Stimulated activated effector memory CD8-positive, alpha-beta T cell treated with anti-CD3 and anti-CD28 coated beads, Interleukin-12 subunit alpha, Interleukin-12 subunit beta, amount 100 ng/mL, for 72 hours (primary cell): ENCODE measurements at regions not wholly inside any gene's neighbourhood (a gene's known extent, or its start where the extent isn't known, plus 50 kb on each side); places are given as distances from the start of the nearest gene placed in this dataset.

ENCODE experiments used
- ATAC-seq: fragments of 150-1000 bp; cut with Tn5 transposase; 2 replicates; pipeline ENCODE4 v1.10.0; 2021
- DNase-seq, 2 donors: peaks; one replicate each; pipeline ENCODE4 v3.0.0; 2021 to 2022; ENCODE audit warnings: low spot score in 2 of 2
- H3K27ac Mint-ChIP-seq: one replicate; pipeline ENCODE4 v1.8.0; 2022; ENCODE audit warnings: mild to moderate bottlenecking, mixed read lengths
- H3K36me3 Mint-ChIP-seq: one replicate; pipeline ENCODE4 v1.8.0; 2022; ENCODE audit warnings: mild to moderate bottlenecking, mixed read lengths
- H3K4me1 Mint-ChIP-seq: one replicate; pipeline ENCODE4 v1.8.0; 2022; ENCODE audit warnings: mixed read lengths
- H3K4me3 Mint-ChIP-seq: one replicate; pipeline ENCODE4 v1.8.0; 2022; ENCODE audit warnings: mild to moderate bottlenecking, mixed read lengths
- H3K9me3 Mint-ChIP-seq: one replicate; pipeline ENCODE4 v1.8.0; 2022; ENCODE audit warnings: mixed read lengths

DNA sequence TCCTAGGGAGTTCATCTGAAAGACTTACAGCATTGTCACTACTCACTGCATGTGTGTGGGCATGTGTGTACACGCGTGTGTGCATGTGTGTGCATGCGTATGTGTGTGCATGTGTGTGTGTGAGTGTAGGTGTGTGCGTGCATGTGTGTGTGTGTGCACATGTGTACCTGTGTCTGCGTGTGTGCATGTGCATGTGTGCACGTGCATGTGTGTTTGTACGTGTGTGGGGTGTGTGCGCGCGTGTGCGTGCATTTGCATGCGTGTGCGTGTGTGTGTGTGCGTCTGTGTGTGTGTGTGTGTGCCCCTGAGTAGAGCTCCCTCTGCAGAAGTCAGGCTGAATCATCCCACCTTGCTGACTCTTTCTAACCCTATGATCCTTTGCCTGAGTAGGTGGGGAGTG lies 114.8 kb upstream of the RBFOX1 start:
- DNase-seq (no peak), ATAC-seq (no peak)
- H3K4me1 Mint-ChIP-seq: no peaks in the 10 kb centered on the region
- H3K9me3 Mint-ChIP-seq: peaks cover 17% of the 10 kb centered on the region
- no peak overlapping the region for H3K4me3 Mint-ChIP-seq
- no peaks in the 10 kb centered on the region for H3K36me3 Mint-ChIP-seq
- H3K27ac Mint-ChIP-seq: no peak overlapping the region

DNA sequence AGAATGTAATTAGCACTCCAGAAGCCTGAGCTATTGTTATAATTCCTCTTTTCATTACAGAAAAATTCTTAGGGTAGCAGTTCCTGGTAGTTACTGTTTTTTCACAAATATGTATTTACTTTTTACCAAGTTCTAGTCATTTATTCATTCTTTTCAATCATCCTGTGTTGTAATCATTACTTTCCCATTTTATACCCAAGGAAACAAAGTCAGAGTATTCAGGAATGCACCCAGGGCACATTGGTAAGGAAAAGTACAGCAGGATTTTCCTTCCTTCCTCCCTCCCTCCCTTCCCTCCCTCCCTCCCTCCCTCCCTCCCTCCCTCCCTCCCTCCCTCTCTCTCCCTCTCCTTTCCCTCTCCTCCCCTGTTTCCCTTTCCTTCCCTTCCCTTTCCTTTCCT lies 115.9 kb upstream of the RBFOX1 start:
- no peak for ATAC-seq

DNA sequence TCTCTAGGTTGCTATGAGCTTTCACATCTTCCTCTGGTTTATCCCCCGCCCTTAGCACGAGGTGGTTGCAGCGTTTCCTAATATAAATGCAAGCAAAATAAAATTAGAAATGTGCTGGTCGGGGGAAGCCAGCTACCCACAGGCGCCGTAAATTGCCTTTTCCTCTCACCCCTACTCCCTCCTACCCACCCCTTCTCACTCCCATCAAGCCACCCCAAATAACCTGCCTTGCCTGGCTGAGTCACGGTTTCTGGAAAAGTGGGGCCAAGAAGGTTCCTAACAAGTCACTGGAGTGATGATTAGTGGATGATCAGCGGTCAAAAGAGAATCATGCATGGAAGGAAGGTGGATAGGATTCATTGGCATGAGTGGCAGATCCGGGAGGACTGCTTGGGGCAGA lies 120.9 kb upstream of the RBFOX1 start:
- Mint-ChIP-seq H3K36me3 (no peaks in the 10 kb centered on the region), H3K4me3 (no peak overlapping the region), H3K4me1 (no peaks in the 10 kb centered on the region), H3K9me3 (peaks cover 19% of the 10 kb centered on the region), H3K27ac (no peak overlapping the region)
- DNase-seq (no peak), ATAC-seq (no peak)

More for the DNA sequence above, 115.9 kb upstream of the RBFOX1 start:
- Mint-ChIP-seq H3K36me3 (no peaks in the 10 kb centered on the region), H3K4me1 (no peaks in the 10 kb centered on the region), H3K4me3 (no peak overlapping the region), H3K9me3 (peaks cover 17% of the 10 kb centered on the region), H3K27ac (no peak overlapping the region)
- no peak for DNase-seq

DNA sequence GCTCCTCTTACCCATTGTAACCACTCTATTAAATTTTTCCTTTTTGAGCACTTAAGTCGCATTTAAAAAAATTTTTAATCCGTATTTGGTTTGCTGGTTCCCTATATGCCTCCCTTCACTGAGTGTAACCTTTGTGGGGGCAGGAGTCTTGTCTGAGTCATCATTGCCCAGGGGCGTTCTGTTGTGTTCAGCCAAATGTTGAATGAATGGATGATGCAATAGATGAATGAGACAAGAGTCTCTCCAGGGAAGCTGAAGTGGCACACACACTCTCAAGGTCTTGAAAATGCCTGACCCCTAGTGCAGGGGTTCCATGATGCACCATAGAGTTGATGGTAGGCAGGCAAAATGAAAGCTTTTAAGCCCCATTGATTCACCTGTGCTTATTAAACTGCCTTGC lies 123.0 kb upstream of the RBFOX1 start:
- Mint-ChIP-seq H3K27ac (no peak overlapping the region), H3K9me3 (peaks cover 19% of the 10 kb centered on the region), H3K4me1 (no peaks in the 10 kb centered on the region), H3K4me3 (no peak overlapping the region), H3K36me3 (no peaks in the 10 kb centered on the region)
- DNase-seq: no peak
- ATAC-seq: no peak

DNA sequence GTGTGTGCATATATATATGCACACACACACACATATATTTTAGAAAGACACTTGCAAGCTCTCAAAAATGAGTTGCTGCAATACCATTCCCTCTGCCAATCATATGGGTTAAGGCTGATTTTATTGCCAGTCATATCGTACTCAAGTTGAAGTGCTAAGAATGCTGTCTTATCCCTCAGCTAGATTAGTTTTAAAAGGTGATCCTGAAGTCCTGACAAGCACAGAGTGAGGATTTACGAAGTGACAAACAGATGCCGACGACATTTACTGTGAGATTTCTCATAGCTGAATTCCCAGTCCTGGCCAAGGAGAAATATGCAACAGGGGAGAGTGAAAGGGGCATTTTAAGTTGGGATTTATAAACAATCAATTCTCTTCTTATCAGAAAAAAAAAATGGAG lies 126.2 kb upstream of the RBFOX1 start:
- no peak for DNase-seq
- Mint-ChIP-seq H3K27ac (no peak overlapping the region), H3K36me3 (no peaks in the 10 kb centered on the region), H3K4me1 (no peaks in the 10 kb centered on the region), H3K9me3 (peaks cover 17% of the 10 kb centered on the region), H3K4me3 (no peak overlapping the region)
- ATAC-seq: no peak

DNA sequence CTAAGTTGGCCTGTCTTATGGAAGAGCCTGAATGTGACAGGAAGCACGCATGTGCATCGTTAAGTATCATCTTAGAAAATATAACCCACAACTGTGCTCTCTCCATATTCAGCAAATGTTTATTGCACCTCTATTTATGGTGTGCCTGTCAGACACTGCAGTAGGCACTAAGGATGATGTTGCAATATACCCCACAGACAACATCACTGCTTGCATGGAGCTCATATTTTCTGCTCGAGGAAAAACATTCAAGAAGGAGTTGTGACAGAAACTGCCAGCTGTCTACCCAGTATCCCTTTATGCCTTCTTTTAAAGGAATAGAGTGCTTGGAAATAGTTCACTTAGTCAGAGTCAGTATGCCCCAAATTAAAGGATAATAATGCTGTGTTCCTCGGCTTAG lies 132.3 kb upstream of the RBFOX1 start:
- peaks cover 29% of the 10 kb centered on the region for H3K9me3 Mint-ChIP-seq
- H3K27ac Mint-ChIP-seq: no peak overlapping the region
- H3K36me3 Mint-ChIP-seq: no peaks in the 10 kb centered on the region
- no peaks in the 10 kb centered on the region for H3K4me1 Mint-ChIP-seq
- DNase-seq (no peak), ATAC-seq (no peak)
- H3K4me3 Mint-ChIP-seq: no peak overlapping the region

DNA sequence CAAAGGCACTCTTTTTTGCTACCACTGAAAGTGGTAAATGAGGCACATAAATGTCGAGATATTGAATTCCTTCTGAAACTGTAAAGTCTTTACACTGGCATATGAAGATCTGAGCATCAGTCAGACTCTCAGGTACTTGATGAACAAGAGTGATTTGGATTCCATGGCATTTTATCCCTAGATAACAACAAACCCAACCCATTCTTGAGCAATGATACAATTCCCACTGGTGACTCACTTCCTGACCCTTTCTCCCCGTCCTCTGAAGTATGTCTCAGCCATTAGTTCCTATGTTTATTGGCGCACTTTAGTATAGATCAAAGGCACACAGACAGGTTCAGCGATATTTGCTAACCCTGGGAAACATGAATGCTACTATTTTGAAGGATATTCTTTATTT lies 147.0 kb upstream of the RBFOX1 start:
- Mint-ChIP-seq H3K27ac (no peak overlapping the region), H3K4me1 (no peaks in the 10 kb centered on the region), H3K36me3 (no peaks in the 10 kb centered on the region), H3K9me3 (peaks cover 31% of the 10 kb centered on the region), H3K4me3 (no peak overlapping the region)
- ATAC-seq (no peak), DNase-seq (no peak)

DNA sequence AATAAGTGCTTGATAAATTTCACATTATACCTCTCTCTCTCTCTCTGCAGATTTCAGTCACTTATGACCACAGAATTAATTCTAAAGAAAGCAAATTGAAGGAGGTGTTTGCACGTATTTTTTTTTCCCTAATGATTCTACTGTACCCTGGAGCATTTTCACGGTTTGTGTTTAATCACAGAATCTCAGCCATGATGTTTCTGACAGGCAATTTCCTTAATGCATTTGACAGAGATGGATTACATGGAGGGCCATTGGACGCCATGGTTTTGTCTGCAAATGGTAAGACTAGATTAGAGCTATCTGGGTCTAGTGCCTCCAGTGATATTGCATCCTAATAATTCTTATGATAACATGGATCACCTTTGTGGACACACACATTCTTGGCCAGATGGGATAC lies 147.5 kb upstream of the RBFOX1 start:
- H3K36me3 Mint-ChIP-seq: no peaks in the 10 kb centered on the region
- no peak for ATAC-seq
- peaks cover 29% of the 10 kb centered on the region for H3K9me3 Mint-ChIP-seq
- no peak overlapping the region for H3K4me3 Mint-ChIP-seq
- H3K4me1 Mint-ChIP-seq: no peaks in the 10 kb centered on the region
- H3K27ac Mint-ChIP-seq: no peak overlapping the region
- DNase-seq: no peak

DNA sequence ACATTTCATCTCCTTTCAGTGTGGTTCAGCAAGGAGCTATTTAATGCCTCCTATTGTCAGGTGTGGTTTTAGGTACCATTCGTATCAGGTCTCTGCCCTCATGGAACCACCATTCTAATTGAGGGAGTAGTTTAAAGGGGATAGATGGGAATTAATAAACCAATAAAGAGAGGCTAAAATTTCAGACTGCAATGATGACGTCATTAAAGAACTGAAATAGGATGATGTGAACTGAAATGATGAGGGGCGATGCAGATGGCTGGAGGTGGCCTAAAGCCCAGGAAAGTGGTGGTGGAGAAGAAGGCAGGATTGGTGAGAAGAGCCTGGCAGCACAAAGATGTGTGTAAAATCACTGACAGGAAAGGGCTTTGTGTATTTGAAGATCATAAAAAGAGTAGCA lies 148.9 kb upstream of the RBFOX1 start:
- no peaks in the 10 kb centered on the region for H3K4me1 Mint-ChIP-seq
- H3K27ac Mint-ChIP-seq: no peak overlapping the region
- DNase-seq: no peak
- peaks cover 25% of the 10 kb centered on the region for H3K9me3 Mint-ChIP-seq
- ATAC-seq: no peak
- H3K36me3 Mint-ChIP-seq: no peaks in the 10 kb centered on the region
- H3K4me3 Mint-ChIP-seq: no peak overlapping the region

DNA sequence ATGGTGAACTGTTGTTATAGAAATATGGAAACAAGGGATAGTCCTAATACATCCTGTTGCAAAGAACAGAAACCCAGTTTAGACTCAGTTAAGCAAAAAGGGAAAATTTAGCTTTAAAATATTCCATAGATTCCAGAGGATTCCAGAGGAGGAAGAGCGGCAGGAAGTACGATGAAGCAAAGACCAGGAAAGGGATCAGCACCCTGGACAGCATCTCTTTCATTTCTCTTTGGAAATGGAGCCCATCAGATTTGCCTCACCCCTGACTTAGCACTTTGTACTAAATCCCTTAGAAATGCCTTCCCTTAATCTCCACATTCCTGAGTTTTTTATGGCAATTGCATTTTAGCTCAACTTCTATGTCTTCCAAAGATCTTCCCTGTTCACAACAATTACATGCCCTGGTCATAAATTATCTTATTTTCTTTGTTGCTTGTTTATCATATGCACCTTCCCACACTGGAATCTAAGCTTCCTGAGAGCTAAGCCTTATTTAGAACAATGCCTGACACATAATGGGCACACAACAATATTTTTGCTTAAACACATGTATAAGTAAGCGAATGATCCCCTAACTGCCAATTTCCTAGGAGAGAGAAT lies 150.0 kb upstream of the RBFOX1 start:
- no peak overlapping the region for H3K4me3 Mint-ChIP-seq
- no peak overlapping the region for H3K27ac Mint-ChIP-seq
- DNase-seq (no peak), ATAC-seq (no peak)
- H3K4me1 Mint-ChIP-seq: no peaks in the 10 kb centered on the region
- no peaks in the 10 kb centered on the region for H3K36me3 Mint-ChIP-seq
- peaks cover 23% of the 10 kb centered on the region for H3K9me3 Mint-ChIP-seq

DNA sequence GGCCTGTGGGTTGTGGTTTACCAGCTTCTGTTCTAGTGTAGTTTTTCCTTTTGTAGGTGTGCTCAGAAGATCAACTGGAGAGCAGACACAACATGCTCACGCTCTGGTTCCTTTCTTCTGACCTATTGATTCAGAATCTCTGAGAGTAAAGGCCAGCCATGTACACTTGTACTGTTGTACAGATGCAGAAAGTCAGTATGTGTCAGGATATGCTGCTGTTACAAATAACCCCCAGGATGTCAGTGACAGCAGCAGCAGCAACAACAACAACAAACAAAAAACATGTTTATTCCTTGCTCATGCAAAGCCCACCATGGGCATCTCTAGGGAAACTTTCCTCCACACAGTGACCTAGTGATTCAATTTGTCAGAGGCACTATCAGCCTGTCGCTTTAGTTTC lies 154.8 kb upstream of the RBFOX1 start:
- no peak overlapping the region for H3K4me3 Mint-ChIP-seq
- H3K4me1 Mint-ChIP-seq: no peaks in the 10 kb centered on the region
- no peak overlapping the region for H3K27ac Mint-ChIP-seq
- peaks cover 21% of the 10 kb centered on the region for H3K9me3 Mint-ChIP-seq
- no peak for ATAC-seq
- no peak for DNase-seq
- H3K36me3 Mint-ChIP-seq: no peaks in the 10 kb centered on the region

DNA sequence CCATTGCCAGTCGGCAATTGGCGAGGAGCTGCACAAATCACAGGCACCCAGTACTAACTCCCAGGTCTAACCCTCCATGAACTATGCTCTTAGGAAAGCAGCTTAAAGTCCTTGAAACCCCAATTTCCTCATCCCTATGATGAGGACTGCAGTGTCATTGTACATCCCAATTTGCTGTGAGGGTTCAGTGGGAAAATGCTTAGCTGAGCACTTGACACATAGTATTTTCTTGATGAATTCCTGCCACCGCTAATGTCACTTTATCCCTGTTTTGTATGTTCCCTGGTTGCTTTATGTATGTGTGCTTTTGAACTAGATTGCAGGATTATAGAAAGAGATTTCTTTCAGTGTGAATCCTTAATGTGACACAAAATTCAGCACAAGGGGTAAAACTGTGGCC lies 161.5 kb upstream of the RBFOX1 start:
- Mint-ChIP-seq H3K4me1 (no peaks in the 10 kb centered on the region), H3K4me3 (no peak overlapping the region), H3K9me3 (peaks cover 21% of the 10 kb centered on the region), H3K27ac (no peak overlapping the region), H3K36me3 (no peaks in the 10 kb centered on the region)
- no peak for ATAC-seq
- no peak for DNase-seq

DNA sequence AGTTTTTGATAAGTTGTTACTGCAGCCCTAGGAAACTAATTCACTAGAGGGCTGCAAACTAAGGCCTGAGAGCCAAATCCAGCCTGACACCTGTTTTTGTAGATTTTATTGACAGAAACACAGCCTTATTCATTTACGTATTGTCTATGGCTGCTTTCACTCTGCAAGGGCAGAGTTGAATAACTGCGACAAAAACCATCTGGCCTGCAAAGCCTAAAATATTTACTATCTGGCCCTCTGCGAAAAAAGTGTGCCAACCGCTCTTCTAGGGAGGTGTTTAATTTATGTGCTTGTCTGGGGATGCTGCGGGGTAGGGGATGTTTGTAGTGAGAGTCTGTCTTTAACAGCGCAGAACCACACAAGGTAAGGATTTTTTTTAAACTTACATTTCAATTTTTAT lies 165.0 kb upstream of the RBFOX1 start:
- no peaks in the 10 kb centered on the region for H3K36me3 Mint-ChIP-seq
- ATAC-seq (no peak), DNase-seq (no peak)
- no peaks in the 10 kb centered on the region for H3K4me1 Mint-ChIP-seq
- no peak overlapping the region for H3K27ac Mint-ChIP-seq
- no peak overlapping the region for H3K4me3 Mint-ChIP-seq
- peaks cover 16% of the 10 kb centered on the region for H3K9me3 Mint-ChIP-seq

DNA sequence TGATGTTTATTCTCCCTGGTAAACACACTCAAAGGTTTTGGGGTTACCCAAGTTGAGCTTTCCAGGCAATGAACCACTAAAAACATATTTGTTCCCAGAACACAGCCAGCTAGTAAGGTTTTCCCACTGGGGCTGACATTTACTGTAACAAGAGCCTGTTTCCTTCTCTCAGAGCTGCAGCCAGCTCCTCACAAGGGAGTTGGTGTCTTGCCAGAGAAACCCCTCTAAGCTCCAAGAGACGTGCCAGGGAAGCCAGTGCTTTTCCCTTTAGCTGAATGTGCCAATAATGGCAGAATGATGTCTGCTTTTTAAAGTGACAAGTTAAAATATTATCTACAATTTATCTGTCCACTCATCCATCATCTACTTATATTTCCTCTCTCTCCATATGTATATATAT lies 170.8 kb upstream of the RBFOX1 start:
- H3K4me3 Mint-ChIP-seq: no peak overlapping the region
- H3K27ac Mint-ChIP-seq: no peak overlapping the region
- no peak for DNase-seq

DNA sequence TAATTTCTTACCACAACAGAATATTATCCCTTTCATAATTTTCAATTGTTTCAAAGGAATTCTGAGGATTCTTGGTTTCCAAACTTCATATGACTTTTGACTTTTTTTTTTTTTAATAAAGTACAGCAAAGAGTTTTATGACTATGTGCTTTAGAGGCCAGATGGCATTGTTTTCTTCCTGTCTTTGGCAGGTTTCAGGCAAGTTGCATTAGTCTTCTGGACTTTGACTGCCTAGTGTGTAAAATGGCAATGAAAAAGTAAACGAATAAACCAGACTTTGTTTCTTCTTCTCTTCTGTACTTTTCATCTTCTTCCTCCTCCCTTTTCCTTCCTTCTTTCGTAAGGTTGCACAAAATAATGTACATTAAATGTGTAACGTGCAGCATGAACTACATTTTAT lies 172.6 kb upstream of the RBFOX1 start:
- Mint-ChIP-seq H3K9me3 (peaks cover 11% of the 10 kb centered on the region), H3K27ac (no peak overlapping the region), H3K4me3 (no peak overlapping the region), H3K4me1 (no peaks in the 10 kb centered on the region), H3K36me3 (no peaks in the 10 kb centered on the region)
- no peak for DNase-seq
- no peak for ATAC-seq

More for the DNA sequence above, 170.8 kb upstream of the RBFOX1 start:
- Mint-ChIP-seq H3K9me3 (peaks cover 16% of the 10 kb centered on the region), H3K36me3 (no peaks in the 10 kb centered on the region), H3K4me1 (no peaks in the 10 kb centered on the region)
- no peak for ATAC-seq

DNA sequence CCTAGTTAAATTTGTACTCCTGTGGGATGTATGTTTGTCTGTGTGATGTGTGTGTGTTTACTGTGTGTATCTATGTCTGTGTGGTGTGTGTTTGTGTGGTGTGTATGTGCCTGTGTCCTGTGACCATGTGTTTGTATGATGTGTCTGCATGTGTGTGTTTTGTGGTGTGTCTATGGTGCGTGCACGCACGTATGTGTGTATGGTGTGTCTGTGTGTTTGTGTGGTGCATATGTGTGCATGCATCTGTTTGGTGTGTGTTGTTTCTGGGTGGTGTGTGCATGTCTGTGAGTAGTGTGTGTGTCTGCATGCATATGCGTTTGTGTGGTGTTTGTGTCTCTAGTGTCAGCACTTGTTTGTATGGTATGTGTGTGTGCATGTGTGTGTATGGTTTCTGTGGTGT lies 174.2 kb upstream of the RBFOX1 start:
- DNase-seq (no peak), ATAC-seq (no peak)
- no peaks in the 10 kb centered on the region for H3K36me3 Mint-ChIP-seq
- H3K4me3 Mint-ChIP-seq: no peak overlapping the region
- H3K9me3 Mint-ChIP-seq: peaks cover 18% of the 10 kb centered on the region
- H3K27ac Mint-ChIP-seq: no peak overlapping the region
- H3K4me1 Mint-ChIP-seq: no peaks in the 10 kb centered on the region

DNA sequence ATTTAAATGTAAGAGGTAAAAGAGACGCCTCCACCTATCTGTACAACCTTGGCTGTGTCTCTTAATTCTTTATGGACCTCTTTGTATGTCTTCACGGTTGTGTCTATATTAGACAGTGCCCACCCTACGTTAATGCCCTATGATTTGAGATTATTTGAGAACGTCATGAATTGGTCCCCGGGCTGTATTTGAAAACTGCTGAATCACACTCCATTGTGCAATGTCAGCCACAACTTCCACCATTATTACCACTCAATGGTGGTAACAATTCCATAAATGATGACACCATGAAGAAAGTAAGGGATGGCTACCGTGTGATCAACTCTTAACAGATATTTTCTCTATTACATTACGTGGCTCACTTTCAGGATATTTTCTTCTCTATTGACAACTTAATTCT lies 182.4 kb upstream of the RBFOX1 start:
- H3K4me1 Mint-ChIP-seq: no peaks in the 10 kb centered on the region
- no peak overlapping the region for H3K27ac Mint-ChIP-seq
- peaks cover 26% of the 10 kb centered on the region for H3K9me3 Mint-ChIP-seq
- H3K36me3 Mint-ChIP-seq: no peaks in the 10 kb centered on the region
- ATAC-seq: no peak
- no peak for DNase-seq
- H3K4me3 Mint-ChIP-seq: no peak overlapping the region
